ENCODE measurements at regions not wholly inside any gene's neighbourhood (a gene's known extent, or its start where the extent isn't known, plus 50 kb on each side); places are given as distances from the start of the nearest gene placed in this dataset.

DNA sequence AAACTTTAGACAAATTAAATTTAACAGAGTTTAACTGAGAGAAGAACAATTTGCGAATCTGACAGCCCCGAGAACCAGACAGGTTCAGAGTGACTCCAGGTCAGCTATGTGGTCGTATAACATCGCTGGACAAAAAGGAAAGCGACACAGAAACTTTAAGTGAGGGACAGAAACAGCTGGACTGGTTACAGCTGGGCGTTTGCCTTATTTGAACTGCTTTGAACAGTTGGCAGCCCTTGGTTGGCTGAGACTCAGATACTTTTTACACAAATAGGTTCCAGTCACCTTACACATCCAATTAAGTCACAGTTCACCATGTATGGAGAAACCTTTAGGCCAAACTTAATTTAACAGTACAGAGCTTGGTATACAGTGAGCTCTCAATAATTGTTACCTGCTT, 436.9 kb downstream of the GUCY1A2 start:
- POLR2A ChIA-PET (ENCODE audit: unreplicated experiment): interaction anchor here (0.6 kb wide), 1 partner anchor 173 kb away, joined by 4 read pairs; no protein-coding TSS in a partner anchor
- no peak overlapping the region for H3K4me2 ChIP-seq (ENCODE audit: low read length)
- intact Hi-C loops (cut with micrococcal nuclease): no loop called here
- TF ChIP-seq EZH2 (IDR thresholded peaks at IDR 0.05; ENCODE audit: low read length, unreplicated experiment) (no peak), EZH2phosphoT487 (IDR thresholded peaks at IDR 0.05; ENCODE audit: borderline replicate concordance, low read length) (no peak)
- TF ChIP-seq, protein P1, sequence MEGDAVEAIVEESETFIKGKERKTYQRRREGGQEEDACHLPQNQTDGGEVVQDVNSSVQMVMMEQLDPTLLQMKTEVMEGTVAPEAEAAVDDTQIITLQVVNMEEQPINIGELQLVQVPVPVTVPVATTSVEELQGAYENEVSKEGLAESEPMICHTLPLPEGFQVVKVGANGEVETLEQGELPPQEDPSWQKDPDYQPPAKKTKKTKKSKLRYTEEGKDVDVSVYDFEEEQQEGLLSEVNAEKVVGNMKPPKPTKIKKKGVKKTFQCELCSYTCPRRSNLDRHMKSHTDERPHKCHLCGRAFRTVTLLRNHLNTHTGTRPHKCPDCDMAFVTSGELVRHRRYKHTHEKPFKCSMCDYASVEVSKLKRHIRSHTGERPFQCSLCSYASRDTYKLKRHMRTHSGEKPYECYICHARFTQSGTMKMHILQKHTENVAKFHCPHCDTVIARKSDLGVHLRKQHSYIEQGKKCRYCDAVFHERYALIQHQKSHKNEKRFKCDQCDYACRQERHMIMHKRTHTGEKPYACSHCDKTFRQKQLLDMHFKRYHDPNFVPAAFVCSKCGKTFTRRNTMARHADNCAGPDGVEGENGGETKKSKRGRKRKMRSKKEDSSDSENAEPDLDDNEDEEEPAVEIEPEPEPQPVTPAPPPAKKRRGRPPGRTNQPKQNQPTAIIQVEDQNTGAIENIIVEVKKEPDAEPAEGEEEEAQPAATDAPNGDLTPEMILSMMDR (conservative IDR thresholded peaks at IDR 0.05; ENCODE audit: low read depth, low read length): no peak
- H3K27me3 ChIP-seq (ENCODE audit: low read length): no peaks in the 10 kb centered on the region
- no peak overlapping the region for H3K4me3 ChIP-seq (ENCODE audit: low read length)
- no peak for DNase-seq
- no peak for ATAC-seq
- no peak overlapping the region for H3K9ac ChIP-seq (ENCODE audit: low read length)
- H3K9me3 ChIP-seq (ENCODE audit: low read length): no peaks in the 10 kb centered on the region
- no peaks in the 10 kb centered on the region for H4K20me1 ChIP-seq (ENCODE audit: low read length)
- no peak overlapping the region for H2AFZ ChIP-seq (ENCODE audit: low read length)
- no peaks in the 10 kb centered on the region for H3K4me1 ChIP-seq (ENCODE audit: insufficient read depth, low read length)
- CTCF ChIA-PET: no interaction called here
- no peaks in the 10 kb centered on the region for H3K79me2 ChIP-seq (ENCODE audit: low read length)
- no peaks in the 10 kb centered on the region for H3K9me2 ChIP-seq (replicated peaks; ENCODE audit: low read length)
- H3K27ac ChIP-seq (ENCODE audit: low read length): no peak overlapping the region
- no peaks in the 10 kb centered on the region for H3K36me3 ChIP-seq (ENCODE audit: low read depth, low read length)
- BruUV-seq (replicated peaks): no TSS peak
- no peaks in the 10 kb centered on the region for H3F3A ChIP-seq (ENCODE audit: low read length, unreplicated experiment)

DNA sequence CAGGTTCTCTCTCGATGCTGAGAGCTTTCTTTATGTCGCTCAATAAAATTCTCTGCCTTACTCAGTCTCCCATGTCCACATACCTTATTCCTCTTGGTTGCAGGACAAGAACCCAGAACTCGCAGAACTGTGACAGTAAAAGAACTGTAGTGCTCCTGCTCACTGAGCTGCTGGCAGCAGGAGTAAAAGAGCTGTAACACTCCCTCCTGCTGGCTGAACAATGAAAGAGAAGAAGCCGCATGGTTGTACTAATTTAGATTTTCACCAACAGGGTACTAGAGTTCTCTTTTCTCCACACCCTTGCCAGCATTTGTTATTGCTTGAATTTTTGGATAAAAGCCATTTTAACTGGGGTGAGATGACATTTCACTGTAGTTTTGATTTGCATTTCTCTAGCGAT, 433.2 kb downstream of the GUCY1A2 start:
- Histone ChIP-seq H3K4me2 (ENCODE audit: low read length) (no peak overlapping the region), H2AFZ (ENCODE audit: low read length) (no peak overlapping the region), H3K4me3 (ENCODE audit: low read length) (no peak overlapping the region), H3K27ac (ENCODE audit: low read length) (no peak overlapping the region), H3K9me2 (replicated peaks; ENCODE audit: low read length) (no peaks in the 10 kb centered on the region), H3K79me2 (ENCODE audit: low read length) (no peaks in the 10 kb centered on the region), H3K27me3 (ENCODE audit: low read length) (no peaks in the 10 kb centered on the region), H3K9ac (ENCODE audit: low read length) (no peak overlapping the region), H3K36me3 (ENCODE audit: low read depth, low read length) (no peaks in the 10 kb centered on the region), H4K20me1 (ENCODE audit: low read length) (no peaks in the 10 kb centered on the region), H3K4me1 (ENCODE audit: insufficient read depth, low read length) (no peaks in the 10 kb centered on the region), H3F3A (ENCODE audit: low read length, unreplicated experiment) (no peaks in the 10 kb centered on the region), H3K9me3 (ENCODE audit: low read length) (no peaks in the 10 kb centered on the region)
- ChIA-PET POLR2A (ENCODE audit: unreplicated experiment) (no interaction called here), CTCF (interaction anchor here (0.6 to 1.1 kb wide), 5 partner anchors 16 to 429 kb away, joined by 3 to 6 read pairs (median 3); no protein-coding TSS in a partner anchor)
- BruUV-seq (replicated peaks): no TSS peak
- TF ChIP-seq, protein P1 (conservative IDR thresholded peaks at IDR 0.05; ENCODE audit: low read depth, low read length): peak; percentile 88
- TF ChIP-seq EZH2 (IDR thresholded peaks at IDR 0.05; ENCODE audit: low read length, unreplicated experiment) (no peak), EZH2phosphoT487 (IDR thresholded peaks at IDR 0.05; ENCODE audit: borderline replicate concordance, low read length) (no peak)
- ATAC-seq (peak; percentile 95), DNase-seq (peak; percentile 77)
- intact Hi-C loops (cut with micrococcal nuclease): loop anchor here (1.0 to 2.0 kb wide), 7 partner anchors 186 to 498 kb away; no protein-coding TSS in a partner anchor

DNA sequence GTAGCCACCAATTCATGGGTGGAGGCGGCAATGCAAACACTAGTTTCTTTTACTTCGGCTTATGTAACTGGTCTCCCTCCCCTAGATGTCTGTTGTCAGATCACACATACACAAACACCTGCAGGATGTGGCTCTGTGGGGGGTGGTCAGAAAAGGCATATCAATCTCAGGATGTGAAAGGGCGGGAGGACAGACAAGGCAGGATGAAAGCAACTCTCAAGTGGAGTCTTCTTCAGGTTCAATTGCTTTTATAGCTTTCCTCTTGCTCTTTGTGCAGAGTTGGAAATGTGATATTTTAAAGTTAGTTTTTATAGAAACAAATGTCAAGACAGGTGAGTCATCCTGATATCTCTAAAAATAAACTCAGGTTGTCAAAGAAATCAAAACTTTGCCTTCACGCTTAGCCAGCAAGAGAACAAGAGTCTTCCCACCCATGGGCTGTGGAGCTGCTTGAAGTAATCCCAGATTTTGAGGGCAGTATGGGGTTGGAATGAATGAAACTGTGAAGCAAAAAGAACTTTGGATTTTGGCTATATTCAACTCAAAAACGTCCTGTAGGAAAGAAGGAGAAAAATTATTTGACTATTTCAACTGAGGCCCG, 423.4 kb downstream of the GUCY1A2 start:
- no peaks in the 10 kb centered on the region for H3K79me2 ChIP-seq (ENCODE audit: low read length)
- ChIA-PET POLR2A (ENCODE audit: unreplicated experiment) (interaction anchor here (0.7 kb wide), 1 partner anchor 112 kb away, joined by 7 read pairs; no protein-coding TSS in a partner anchor), CTCF (no interaction called here)
- H2AFZ ChIP-seq (ENCODE audit: low read length): no peak overlapping the region
- no peaks in the 10 kb centered on the region for H3K9me2 ChIP-seq (replicated peaks; ENCODE audit: low read length)
- no peak overlapping the region; the same call in 1 of the 2 replicates for H3K9ac ChIP-seq (ENCODE audit: low read length)
- H4K20me1 ChIP-seq (ENCODE audit: low read length): no peaks in the 10 kb centered on the region
- H3K4me1 ChIP-seq (ENCODE audit: insufficient read depth, low read length): peaks cover 13% of the 10 kb centered on the region
- DNase-seq (peak; percentile 73), ATAC-seq (peak; percentile 90)
- H3K4me2 ChIP-seq (ENCODE audit: low read length): peak overlapping the region; percentile 55
- H3K36me3 ChIP-seq (ENCODE audit: low read depth, low read length): no peaks in the 10 kb centered on the region
- H3K27me3 ChIP-seq (ENCODE audit: low read length): no peaks in the 10 kb centered on the region
- H3K4me3 ChIP-seq (ENCODE audit: low read length): no peak overlapping the region
- no TSS peak for BruUV-seq (replicated peaks)
- intact Hi-C loops (cut with micrococcal nuclease): loop anchor here (2.0 to 10.0 kb wide), 2 partner anchors 112 to 420 kb away; partner anchors contain the start of gene GUCY1A2
- H3K27ac ChIP-seq (ENCODE audit: low read length): peak overlapping the region; percentile 28
- H3K9me3 ChIP-seq (ENCODE audit: low read length): no peaks in the 10 kb centered on the region
- H3F3A ChIP-seq (ENCODE audit: low read length, unreplicated experiment): no peaks in the 10 kb centered on the region
- TF ChIP-seq EZH2phosphoT487 (IDR thresholded peaks at IDR 0.05; ENCODE audit: borderline replicate concordance, low read length) (no peak), EZH2 (IDR thresholded peaks at IDR 0.05; ENCODE audit: low read length, unreplicated experiment) (no peak)
- TF ChIP-seq, protein P1 (conservative IDR thresholded peaks at IDR 0.05; ENCODE audit: low read depth, low read length): no peak

Data from PC-3 (cell line).